Smooth muscle cell (in vitro differentiated cells): ENCODE measurements at regions not wholly inside any gene's neighbourhood (a gene's known extent, or its start where the extent isn't known, plus 50 kb on each side); places are given as distances from the start of the nearest gene placed in this dataset.
"Not testable (repeated sequence)": the region's sequence is repeated elsewhere in the genome, so short reads cannot be mapped to it uniquely, and the experiment has no call there.

Experiments
- DNase-seq: peaks from one replicate; lab custom pipeline; 2025; ENCODE audit not compliant: unreplicated experiment; lab: John Stamatoyannopoulos, UW
- H2AFZ ChIP-seq: fragments of 200-600 bp; sonication (generic); 2 replicates; pipeline ENCODE4 v1.6.0; 2016; ENCODE audit warnings: antibody characterized with exemption, low read depth, mild to moderate bottlenecking
- H3F3A ChIP-seq: fragments of 200-600 bp; sonication (generic); 2 replicates; pipeline ENCODE4 v1.6.0; 2017; ENCODE audit warnings: antibody characterized with exemption, low read depth
- H3K27ac ChIP-seq: fragments of 200-600 bp; sonication (generic); 2 replicates; pipeline ENCODE4 v1.5.1; 2016; ENCODE audit warnings: low read depth, mild to moderate bottlenecking
- H3K27me3 ChIP-seq: fragments of 200-600 bp; sonication (generic); 2 replicates; pipeline ENCODE4 v1.6.1; 2016; ENCODE audit warnings: low read depth, mild to moderate bottlenecking
- H3K36me3 ChIP-seq: fragments of 200-600 bp; sonication (generic); 2 replicates; pipeline ENCODE4 v1.5.1; 2016; ENCODE audit warnings: low read depth
- H3K4me1 ChIP-seq: fragments of 200-600 bp; sonication (generic); 2 replicates; pipeline ENCODE4 v1.5.1; 2016; ENCODE audit warnings: low read depth
- H3K4me2 ChIP-seq: fragments of 200-600 bp; sonication (generic); 2 replicates; pipeline ENCODE4 v1.6.0; 2016; ENCODE audit warnings: mild to moderate bottlenecking
- H3K4me3 ChIP-seq: fragments of 200-600 bp; sonication (generic); 2 replicates; pipeline ENCODE4 v1.5.1; 2016; ENCODE audit warnings: mild to moderate bottlenecking
- H3K79me2 ChIP-seq: fragments of 200-600 bp; sonication (generic); 2 replicates; pipeline ENCODE4 v1.6.0; 2016; ENCODE audit warnings: low read depth, mild to moderate bottlenecking
- H3K9ac ChIP-seq: fragments of 200-600 bp; sonication (generic); 2 replicates; pipeline ENCODE4 v1.6.0; 2016; ENCODE audit warnings: low read depth
- H3K9me3 ChIP-seq: fragments of 200-600 bp; sonication (generic); replicated peaks from 2 replicates; pipeline ENCODE4 v1.5.1; 2016; ENCODE audit warnings: low read depth
- H4K20me1 ChIP-seq: fragments of 200-600 bp; sonication (generic); 2 replicates; pipeline ENCODE4 v1.6.0; 2016; ENCODE audit warnings: low read depth
- CTCF ChIP-seq: fragments of 200-600 bp; sonication (generic); IDR thresholded peaks from 2 replicates; pipeline ENCODE4 v1.5.1; 2017; ENCODE audit warnings: borderline replicate concordance, mild to moderate bottlenecking, antibody characterized with exemption; ENCODE audit not compliant: insufficient read depth, poor library complexity, severe bottlenecking
- WGBS: methylation state at CpG from one replicate; pipeline ENCODE4 v1.1.7; 2016; ENCODE audit warnings: low lambda C conversion rate; 5-methylcytosine and 5-hydroxymethylcytosine counted together

GRCh38 chr18:59038295-59039039 is 101.2 kb upstream of the SEC11C start:
- H3F3A ChIP-seq, result no peaks in the 10 kb centered on the region
- TF ChIP-seq CTCF, result no peak
- no peaks in the 10 kb centered on the region for H3K27me3 ChIP-seq
- H3K4me3 ChIP-seq, result no peak overlapping the region
- H4K20me1 ChIP-seq, result no peaks in the 10 kb centered on the region
- H3K79me2 ChIP-seq, result no peaks in the 10 kb centered on the region
- DNase-seq, result no peak
- no peaks in the 10 kb centered on the region for H3K9me3 ChIP-seq
- H3K4me2 ChIP-seq, result no peak overlapping the region
- no peak overlapping the region for H2AFZ ChIP-seq
- no peak overlapping the region for H3K27ac ChIP-seq
- H3K4me1 ChIP-seq, result peaks cover 6% of the 10 kb centered on the region
- H3K36me3 ChIP-seq, result no peaks in the 10 kb centered on the region
- WGBS, result 95% methylated on average over 8 of the region's 8 CpGs
- no peak overlapping the region for H3K9ac ChIP-seq

GRCh38 chr18:59039040-59039320 is 100.7 kb upstream of the SEC11C start:
- H4K20me1 ChIP-seq, H3K9ac ChIP-seq, H3K36me3 ChIP-seq, H3K4me1 ChIP-seq, H3K27me3 ChIP-seq, H3K27ac ChIP-seq, H3F3A ChIP-seq, H3K4me2 ChIP-seq, H3K4me3 ChIP-seq, H2AFZ ChIP-seq, H3K79me2 ChIP-seq, H3K9me3 ChIP-seq, DNase-seq: not testable (repeated sequence)
- 97% methylated on average over 1 of the region's 1 CpG for WGBS

- no peaks in the 10 kb centered on the region for H3F3A ChIP-seq
- no peaks in the 10 kb centered on the region for H3K36me3 ChIP-seq
- no peaks in the 10 kb centered on the region for H3K27me3 ChIP-seq
- no peak overlapping the region for H2AFZ ChIP-seq
- H3K4me2 ChIP-seq, result no peak overlapping the region
- H3K9ac ChIP-seq, result no peak overlapping the region
- no peaks in the 10 kb centered on the region for H3K9me3 ChIP-seq
- H3K4me3 ChIP-seq, result no peak overlapping the region
- WGBS, result 98% methylated on average over 6 of the region's 6 CpGs
- DNase-seq, result no peak
- no peaks in the 10 kb centered on the region for H3K79me2 ChIP-seq
- no peaks in the 10 kb centered on the region for H4K20me1 ChIP-seq
- H3K4me1 ChIP-seq, result peaks cover 6% of the 10 kb centered on the region
- no peak overlapping the region for H3K27ac ChIP-seq
- no peak for TF ChIP-seq CTCF
These were observed 100.2 kb upstream of the SEC11C start for GRCh38 chr18:59039449-59039848.

GRCh38 chr18:59040770-59041148 is 98.9 kb upstream of the SEC11C start:
- H2AFZ ChIP-seq, result no peak overlapping the region
- no peaks in the 10 kb centered on the region for H4K20me1 ChIP-seq
- no peaks in the 10 kb centered on the region for H3K79me2 ChIP-seq
- no peaks in the 10 kb centered on the region for H3K9me3 ChIP-seq
- H3K4me1 ChIP-seq, result peaks cover 6% of the 10 kb centered on the region
- H3K27me3 ChIP-seq, result no peaks in the 10 kb centered on the region
- 91% methylated on average over 8 of the region's 8 CpGs for WGBS
- H3K4me2 ChIP-seq, result no peak overlapping the region
- H3F3A ChIP-seq, result no peaks in the 10 kb centered on the region
- H3K36me3 ChIP-seq, result no peaks in the 10 kb centered on the region
- no peak for TF ChIP-seq CTCF
- no peak for DNase-seq
- no peak overlapping the region for H3K4me3 ChIP-seq
- no peak overlapping the region for H3K27ac ChIP-seq
- H3K9ac ChIP-seq, result no peak overlapping the region
